ENCODE measurements at regions not wholly inside any gene's neighbourhood (a gene's known extent, or its start where the extent isn't known, plus 50 kb on each side); places are given as distances from the start of the nearest gene placed in this dataset.
"Not testable (repeated sequence)": the region's sequence is repeated elsewhere in the genome, so short reads cannot be mapped to it uniquely, and the experiment has no call there.

DNA sequence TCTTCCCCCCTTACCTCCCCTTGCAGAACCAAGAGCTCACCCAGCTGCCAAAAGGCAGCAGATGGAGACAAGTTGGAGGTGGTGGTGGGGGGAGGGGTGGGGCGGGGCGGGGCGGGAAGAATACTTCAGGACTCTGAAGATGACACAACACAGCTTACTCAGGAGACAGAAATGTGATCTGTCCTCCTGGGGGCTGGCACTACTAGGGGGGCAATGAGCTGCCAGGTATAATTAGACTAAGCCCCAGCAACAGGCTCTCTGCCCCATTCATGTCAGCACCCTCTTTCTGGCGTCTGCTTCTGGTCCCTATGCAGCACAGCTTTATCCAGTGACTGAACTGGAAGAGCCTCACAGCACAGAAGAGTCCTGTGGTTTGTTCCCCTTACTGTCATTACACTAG is 407.0 kb downstream of the MED13L start:
- no peak for DNase-seq
- Mint-ChIP-seq H3K36me3 (no peaks in the 10 kb centered on the region), H3K27ac (no peak overlapping the region), H3K9me3 (no peaks in the 10 kb centered on the region), H3K4me3 (no peak overlapping the region), H3K27me3 (peaks cover 30% of the 10 kb centered on the region), H3K4me1 (ENCODE audit: low read depth) (no peaks in the 10 kb centered on the region)
- ChIA-PET CTCF (no interaction called here), POLR2A (no interaction called here)
- intact Hi-C loops (cut with micrococcal nuclease), result no loop called here

DNA sequence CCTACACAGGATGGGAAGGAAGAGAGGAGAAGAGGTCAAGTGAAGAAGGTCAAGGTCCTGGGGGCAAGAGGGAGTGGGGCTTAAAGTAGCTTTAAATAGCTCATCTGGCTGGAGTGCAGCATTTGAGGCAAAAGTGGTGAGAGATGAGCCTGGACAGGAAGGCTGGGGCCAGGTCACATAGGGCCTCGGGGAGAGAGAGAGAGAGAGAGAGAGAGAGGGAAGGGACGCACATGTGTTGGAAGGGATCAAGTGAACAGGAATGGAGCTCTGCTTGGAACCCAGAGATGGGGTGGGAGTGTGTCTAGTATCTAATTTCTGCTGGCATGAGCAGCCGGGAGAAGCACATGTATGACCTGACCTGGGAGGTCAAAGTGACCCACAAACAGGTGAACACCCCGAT is 407.5 kb downstream of the MED13L start:
- no peak overlapping the region for H3K27ac Mint-ChIP-seq
- no peaks in the 10 kb centered on the region for H3K36me3 Mint-ChIP-seq
- no peaks in the 10 kb centered on the region for H3K4me1 Mint-ChIP-seq (ENCODE audit: low read depth)
- no peak for DNase-seq
- CTCF ChIA-PET, result no interaction called here
- POLR2A ChIA-PET, result no interaction called here
- H3K4me3 Mint-ChIP-seq, result no peak overlapping the region
- H3K9me3 Mint-ChIP-seq, result no peaks in the 10 kb centered on the region
- H3K27me3 Mint-ChIP-seq, result peaks cover 30% of the 10 kb centered on the region
- intact Hi-C loops (cut with micrococcal nuclease), result no loop called here

DNA sequence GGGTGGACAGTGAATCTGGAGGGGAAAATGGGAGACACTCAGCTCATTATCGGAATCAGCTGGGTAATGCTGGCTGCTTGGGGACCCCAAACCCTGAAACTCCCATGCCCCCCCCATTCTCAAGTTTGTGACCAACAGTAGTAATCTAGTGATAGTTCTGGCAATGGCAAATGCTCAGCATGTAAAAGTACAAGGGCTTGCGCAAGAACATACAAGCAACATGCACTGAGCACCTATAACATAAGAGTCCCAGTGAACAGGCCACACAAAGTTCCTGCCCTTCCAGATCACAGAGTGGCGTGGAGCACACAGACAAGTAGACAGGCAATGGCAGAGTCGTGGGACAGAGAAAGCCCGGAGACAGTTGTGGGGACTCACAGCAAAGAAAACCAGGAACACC is 407.9 kb downstream of the MED13L start:
- no peaks in the 10 kb centered on the region for H3K4me1 Mint-ChIP-seq (ENCODE audit: low read depth)
- POLR2A ChIA-PET, result no interaction called here
- CTCF ChIA-PET, result no interaction called here
- H3K9me3 Mint-ChIP-seq, result no peaks in the 10 kb centered on the region
- no peak overlapping the region for H3K4me3 Mint-ChIP-seq
- H3K27ac Mint-ChIP-seq, result no peak overlapping the region
- no peaks in the 10 kb centered on the region for H3K36me3 Mint-ChIP-seq
- intact Hi-C loops (cut with micrococcal nuclease), result no loop called here
- H3K27me3 Mint-ChIP-seq, result peaks cover 29% of the 10 kb centered on the region
- DNase-seq, result no peak

DNA sequence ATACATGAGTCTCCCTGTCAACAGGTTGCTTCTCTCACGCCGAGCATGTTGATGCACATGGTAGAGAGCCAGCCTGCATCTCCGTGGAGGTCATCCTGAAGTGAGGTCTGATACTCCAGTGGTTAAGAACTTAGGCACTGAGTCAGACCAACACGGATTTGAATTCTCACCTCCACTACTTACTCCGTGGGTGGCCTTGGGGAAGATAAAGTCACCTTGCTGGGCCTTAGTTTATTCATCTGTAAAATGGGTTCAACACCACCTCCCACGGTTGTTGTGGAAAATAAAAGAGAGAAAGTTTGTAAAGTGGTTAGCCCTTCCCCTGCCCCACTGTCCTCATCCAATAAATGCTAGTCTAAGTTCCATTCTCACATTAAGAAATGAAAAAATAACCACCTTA is 408.9 kb downstream of the MED13L start:
- H3K27me3 Mint-ChIP-seq, result peaks cover 27% of the 10 kb centered on the region
- CTCF ChIA-PET, result no interaction called here
- H3K9me3 Mint-ChIP-seq, result no peaks in the 10 kb centered on the region
- H3K4me1 Mint-ChIP-seq (ENCODE audit: low read depth), result no peaks in the 10 kb centered on the region
- H3K36me3 Mint-ChIP-seq, result no peaks in the 10 kb centered on the region
- intact Hi-C loops (cut with micrococcal nuclease), result no loop called here
- H3K4me3 Mint-ChIP-seq, result no peak overlapping the region
- POLR2A ChIA-PET, result no interaction called here
- no peak for DNase-seq
- no peak overlapping the region for H3K27ac Mint-ChIP-seq

DNA sequence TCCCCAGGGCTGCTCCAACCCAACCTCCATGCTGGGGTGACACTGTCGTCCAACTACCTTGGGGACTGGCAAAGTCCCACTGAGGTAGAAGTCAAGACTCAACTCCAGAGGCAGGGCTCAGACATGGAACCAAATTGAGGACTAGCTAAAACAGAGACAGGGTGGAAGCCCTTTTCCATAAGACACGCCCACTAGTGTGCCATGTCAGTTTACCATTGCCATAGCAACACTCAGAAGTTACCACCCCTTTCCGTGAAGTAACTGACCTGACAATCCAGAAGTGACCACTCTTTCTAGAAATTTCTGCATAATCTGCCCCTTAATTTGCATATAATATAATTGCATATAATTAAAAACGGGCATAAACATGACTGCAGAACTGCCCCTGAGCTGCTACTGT is 409.6 kb downstream of the MED13L start:
- intact Hi-C loops (cut with micrococcal nuclease), result no loop called here
- Mint-ChIP-seq H3K27me3 (peaks cover 22% of the 10 kb centered on the region), H3K27ac (no peak overlapping the region), H3K36me3 (no peaks in the 10 kb centered on the region), H3K4me1 (ENCODE audit: low read depth) (no peaks in the 10 kb centered on the region), H3K9me3 (no peaks in the 10 kb centered on the region), H3K4me3 (no peak overlapping the region)
- ChIA-PET POLR2A (no interaction called here), CTCF (interaction anchor here (1.0 kb wide), 1 partner anchor 36 kb away, joined by 3 read pairs; no protein-coding TSS in a partner anchor)
- no peak for DNase-seq

DNA sequence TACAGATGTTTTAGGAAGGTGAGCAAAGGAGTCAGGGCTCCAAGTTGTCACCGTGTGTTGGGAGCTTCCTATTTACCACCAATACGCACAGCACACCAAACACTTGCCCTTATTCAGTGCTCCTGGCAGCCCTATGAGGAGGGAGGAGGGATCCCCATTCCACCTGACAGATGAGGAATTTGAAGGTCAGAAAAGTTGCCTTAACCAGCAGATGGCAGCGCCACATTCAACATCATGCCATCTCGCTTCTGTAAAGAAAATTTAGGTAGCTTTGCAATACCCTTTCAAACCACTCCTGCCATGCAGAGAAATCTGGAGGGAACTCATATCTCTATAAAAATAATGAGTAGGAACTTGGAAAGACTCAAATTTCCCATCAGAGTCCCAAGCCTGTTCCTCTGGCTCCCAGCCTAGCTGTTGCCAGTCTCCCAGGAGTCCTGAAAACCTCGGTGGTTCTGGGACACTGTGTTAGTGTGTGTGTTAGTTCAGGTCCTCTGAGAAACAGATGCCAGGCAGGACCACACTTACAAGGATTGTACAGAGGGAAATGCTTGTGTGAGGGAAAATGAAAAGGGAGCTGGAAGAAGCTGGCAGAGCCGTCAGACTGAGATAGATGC is 410.5 kb downstream of the MED13L start:
- no peak overlapping the region for H3K4me3 Mint-ChIP-seq
- H3K4me1 Mint-ChIP-seq (ENCODE audit: low read depth), result no peaks in the 10 kb centered on the region
- POLR2A ChIA-PET, result no interaction called here
- peaks cover 20% of the 10 kb centered on the region for H3K27me3 Mint-ChIP-seq
- no peaks in the 10 kb centered on the region for H3K9me3 Mint-ChIP-seq
- DNase-seq, result no peak
- intact Hi-C loops (cut with micrococcal nuclease), result no loop called here
- no peaks in the 10 kb centered on the region for H3K36me3 Mint-ChIP-seq
- H3K27ac Mint-ChIP-seq, result no peak overlapping the region
- CTCF ChIA-PET, result interaction anchor here (1.0 kb wide), 1 partner anchor 37 kb away, joined by 3 read pairs; no protein-coding TSS in a partner anchor

DNA sequence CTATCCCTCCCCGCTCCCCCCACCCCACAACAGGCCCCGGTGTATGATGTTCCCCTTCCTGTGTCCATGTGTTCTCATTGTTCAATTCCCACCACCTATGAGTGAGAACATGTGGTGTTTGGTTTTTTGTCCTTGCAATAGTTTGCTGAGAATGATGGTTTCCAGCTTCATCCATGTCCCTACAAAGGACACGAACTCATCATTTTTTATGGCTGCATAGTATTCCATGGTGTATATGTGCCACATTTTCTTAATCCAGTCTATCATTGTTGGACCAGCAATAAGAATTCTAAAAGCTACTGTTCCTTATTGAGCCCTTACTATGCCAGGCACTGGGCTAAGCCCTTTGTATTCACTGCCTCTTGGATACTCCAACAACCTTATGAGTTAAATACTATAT is 411.2 kb downstream of the MED13L start:
- H3K4me3 Mint-ChIP-seq; intact Hi-C loops (cut with micrococcal nuclease); H3K4me1 Mint-ChIP-seq (ENCODE audit: low read depth); CTCF ChIA-PET; H3K9me3 Mint-ChIP-seq; H3K36me3 Mint-ChIP-seq; POLR2A ChIA-PET; H3K27ac Mint-ChIP-seq; DNase-seq: not testable (repeated sequence)
- H3K27me3 Mint-ChIP-seq, result peaks cover 14% of the 10 kb centered on the region

DNA sequence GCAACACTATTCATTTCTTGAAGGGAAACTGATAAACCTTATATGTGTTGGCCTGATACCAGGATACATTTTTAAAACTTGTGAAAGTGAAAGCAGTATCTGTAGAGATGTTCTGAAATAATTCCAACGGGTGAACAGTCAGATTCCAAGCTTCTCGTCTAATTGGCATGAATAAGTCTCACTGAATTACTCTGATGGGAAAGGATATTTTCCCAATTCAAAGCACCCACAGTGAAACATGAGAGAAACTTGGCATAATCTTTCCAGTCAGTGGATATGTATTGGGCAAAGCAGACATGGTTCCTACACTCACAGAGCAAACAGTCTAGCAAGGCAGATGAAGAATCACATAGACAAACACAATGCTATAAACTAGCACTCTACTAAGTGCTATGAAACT is 413.1 kb downstream of the MED13L start:
- CTCF ChIA-PET, result no interaction called here

DNA sequence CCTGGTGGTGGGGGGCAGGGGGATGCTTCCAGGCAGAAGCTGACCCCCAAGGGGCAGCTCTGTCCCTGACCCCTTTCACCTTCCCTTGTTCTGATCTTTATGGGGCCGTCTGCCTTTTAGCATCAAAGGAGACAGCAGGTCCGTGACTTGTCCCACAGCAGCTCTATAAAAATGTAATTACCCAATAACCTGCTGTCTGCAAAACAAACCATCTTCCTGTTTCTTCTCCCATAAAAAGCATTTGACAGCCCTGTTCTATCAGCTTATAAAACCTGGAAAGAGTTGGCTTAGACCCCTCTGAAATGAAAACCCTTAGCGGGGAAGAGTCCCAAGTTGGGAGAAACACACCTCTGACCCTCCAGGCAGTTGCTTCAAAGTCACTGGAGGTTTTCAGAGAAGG is 416.9 kb downstream of the MED13L start:
- Mint-ChIP-seq H3K27ac (no peak overlapping the region), H3K4me3 (no peak overlapping the region), H3K36me3 (no peaks in the 10 kb centered on the region), H3K9me3 (no peaks in the 10 kb centered on the region), H3K27me3 (peaks cover 12% of the 10 kb centered on the region), H3K4me1 (ENCODE audit: low read depth) (no peaks in the 10 kb centered on the region)
- intact Hi-C loops (cut with micrococcal nuclease), result no loop called here
- DNase-seq, result no peak
- CTCF ChIA-PET, result no interaction called here
- POLR2A ChIA-PET, result no interaction called here

More for the DNA sequence above, 413.1 kb downstream of the MED13L start:
- DNase-seq, result no peak
- intact Hi-C loops (cut with micrococcal nuclease), result no loop called here
- POLR2A ChIA-PET, result no interaction called here
- H3K27ac Mint-ChIP-seq, result no peak overlapping the region
- H3K9me3 Mint-ChIP-seq, result no peaks in the 10 kb centered on the region
- no peaks in the 10 kb centered on the region for H3K36me3 Mint-ChIP-seq
- no peaks in the 10 kb centered on the region for H3K4me1 Mint-ChIP-seq (ENCODE audit: low read depth)
- H3K4me3 Mint-ChIP-seq, result no peak overlapping the region
- peaks cover 11% of the 10 kb centered on the region for H3K27me3 Mint-ChIP-seq

DNA sequence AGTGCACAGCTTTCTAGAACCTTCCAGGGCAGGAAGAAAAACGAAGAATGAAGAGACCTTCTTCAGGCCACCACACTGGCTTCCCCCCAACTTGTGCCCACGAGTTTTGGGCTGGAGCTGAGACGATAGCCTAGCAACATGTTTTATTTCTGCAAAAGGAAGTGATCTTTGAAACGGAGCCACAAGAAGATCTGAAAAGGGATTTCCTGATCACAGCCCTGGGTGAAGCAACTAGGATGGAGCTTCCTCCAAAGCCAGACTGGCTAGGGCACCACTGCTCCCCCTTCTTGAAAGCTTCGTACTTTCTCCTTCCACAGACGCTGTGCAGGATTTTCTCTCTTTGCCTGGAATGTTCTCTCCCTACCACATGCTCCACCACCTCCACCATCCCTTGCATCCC is 418.3 kb downstream of the MED13L start:
- Mint-ChIP-seq H3K4me3 (no peak overlapping the region), H3K36me3 (no peaks in the 10 kb centered on the region), H3K27ac (no peak overlapping the region), H3K27me3 (peaks cover 9% of the 10 kb centered on the region), H3K9me3 (no peaks in the 10 kb centered on the region), H3K4me1 (ENCODE audit: low read depth) (no peaks in the 10 kb centered on the region)
- intact Hi-C loops (cut with micrococcal nuclease), result no loop called here
- DNase-seq, result no peak
- POLR2A ChIA-PET, result no interaction called here
- CTCF ChIA-PET, result no interaction called here

DNA sequence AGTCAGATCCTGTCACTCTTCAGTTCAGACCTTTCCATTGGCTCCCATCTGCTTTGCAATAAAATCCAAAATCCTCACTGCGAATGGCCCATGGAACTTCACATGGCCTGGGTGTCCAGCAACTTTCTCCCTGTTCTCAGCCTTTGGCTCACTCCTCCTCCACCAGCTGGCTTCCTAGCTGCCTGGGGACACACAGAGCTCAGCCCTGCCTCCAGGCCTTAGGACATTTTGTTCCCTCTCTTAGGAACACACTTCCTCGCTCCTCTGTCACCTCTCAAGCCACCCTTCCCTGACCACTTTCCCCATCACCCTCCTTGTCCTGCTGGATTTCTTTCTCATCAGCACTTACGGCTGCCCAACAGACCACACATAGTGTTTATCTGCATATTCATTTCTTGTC is 419.6 kb downstream of the MED13L start:
- no peak for DNase-seq
- ChIA-PET POLR2A (no interaction called here), CTCF (no interaction called here)
- H3K36me3 Mint-ChIP-seq, result no peaks in the 10 kb centered on the region
- intact Hi-C loops (cut with micrococcal nuclease), result no loop called here
- no peaks in the 10 kb centered on the region for H3K4me1 Mint-ChIP-seq (ENCODE audit: low read depth)
- no peaks in the 10 kb centered on the region for H3K9me3 Mint-ChIP-seq
- H3K27ac Mint-ChIP-seq, result no peak overlapping the region
- H3K4me3 Mint-ChIP-seq, result no peak overlapping the region
- peaks cover 8% of the 10 kb centered on the region for H3K27me3 Mint-ChIP-seq

DNA sequence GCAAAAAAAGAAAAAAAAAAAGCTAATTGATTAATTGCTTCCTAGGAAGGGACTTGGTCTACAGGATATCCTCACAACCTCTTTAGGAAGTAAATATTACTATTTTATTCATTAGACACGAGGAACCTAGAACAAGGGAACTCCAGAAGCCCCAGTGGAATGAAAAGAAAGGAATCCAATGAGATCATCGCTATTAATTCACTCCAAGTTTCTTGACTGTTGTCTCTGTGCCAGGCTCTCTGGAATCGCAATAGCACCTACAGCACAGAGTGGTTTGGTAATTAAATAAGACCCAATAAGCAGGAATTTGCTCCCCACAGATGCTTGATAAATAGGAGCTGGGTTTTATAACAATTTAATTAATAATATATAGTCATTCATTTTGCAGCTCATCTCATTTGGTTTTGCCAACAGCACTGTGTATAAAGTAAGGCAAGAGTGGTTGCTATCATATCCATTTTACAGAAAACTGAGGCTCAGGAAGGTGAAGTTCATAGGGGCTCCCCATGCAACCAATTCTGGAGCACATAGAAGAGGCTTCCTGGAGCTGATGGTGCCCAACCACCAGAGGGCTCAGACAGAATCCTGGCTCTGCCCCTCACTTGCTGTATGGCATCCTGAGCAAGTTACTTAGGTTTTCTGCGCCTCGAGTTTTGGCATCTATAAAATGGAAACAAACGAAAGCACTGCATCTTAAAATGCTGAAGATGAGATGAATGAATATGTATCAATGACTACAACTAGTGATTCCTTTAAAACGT is 420.2 kb downstream of the MED13L start:
- Mint-ChIP-seq H3K27ac (no peak overlapping the region), H3K4me3 (no peak overlapping the region), H3K27me3 (peaks cover 8% of the 10 kb centered on the region), H3K4me1 (ENCODE audit: low read depth) (no peaks in the 10 kb centered on the region), H3K36me3 (no peaks in the 10 kb centered on the region), H3K9me3 (no peaks in the 10 kb centered on the region)
- ChIA-PET POLR2A (no interaction called here), CTCF (no interaction called here)
- DNase-seq, result no peak
- intact Hi-C loops (cut with micrococcal nuclease), result no loop called here

DNA sequence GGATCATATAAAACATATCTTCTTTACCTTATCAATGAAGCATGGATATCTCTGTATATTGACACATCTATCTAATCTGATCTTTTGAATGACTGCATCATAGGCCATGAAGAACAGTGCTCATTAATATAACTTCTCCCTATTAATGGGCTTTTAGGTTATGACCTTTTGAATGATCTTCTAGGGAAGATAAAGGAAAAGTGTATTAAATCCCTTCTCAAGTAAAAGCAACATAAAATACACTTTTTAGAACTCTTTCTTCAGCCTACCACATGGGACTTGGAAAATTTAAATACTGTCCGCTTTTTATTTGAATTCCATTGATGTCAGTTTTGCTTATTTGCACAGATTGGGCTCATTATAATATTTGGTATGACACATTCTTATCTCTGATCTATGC is 425.4 kb downstream of the MED13L start:
- POLR2A ChIA-PET, result no interaction called here
- no peaks in the 10 kb centered on the region for H3K36me3 Mint-ChIP-seq
- intact Hi-C loops (cut with micrococcal nuclease), result no loop called here
- no peaks in the 10 kb centered on the region for H3K4me1 Mint-ChIP-seq (ENCODE audit: low read depth)
- H3K4me3 Mint-ChIP-seq, result no peak overlapping the region
- no peak overlapping the region for H3K27ac Mint-ChIP-seq
- H3K9me3 Mint-ChIP-seq, result no peaks in the 10 kb centered on the region
- CTCF ChIA-PET, result no interaction called here
- DNase-seq, result no peak
- H3K27me3 Mint-ChIP-seq, result no peaks in the 10 kb centered on the region
